ENCODE measurements at regions not wholly inside any gene's neighbourhood (a gene's known extent, or its start where the extent isn't known, plus 50 kb on each side); places are given as distances from the start of the nearest gene placed in this dataset.

DNA sequence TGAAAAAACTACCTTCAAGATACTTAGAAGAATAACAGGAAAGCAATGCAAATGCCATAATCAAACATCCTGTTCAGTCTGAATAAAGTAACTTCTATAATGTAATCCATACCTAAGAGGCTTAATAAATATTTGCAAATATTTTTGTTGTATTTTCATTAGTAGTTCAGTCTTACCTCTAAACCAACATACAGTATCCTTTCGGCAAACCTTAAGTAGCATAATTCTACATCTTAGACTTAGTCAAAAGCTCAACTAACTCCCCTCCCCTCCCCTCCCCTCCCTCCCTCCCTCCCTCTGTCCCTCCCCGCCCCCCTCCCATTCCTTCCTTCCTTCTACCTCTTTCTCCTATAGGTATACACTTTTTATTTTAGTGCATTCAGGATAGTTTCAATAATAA is 1373.2 kb downstream of the SUCLG1 start:
- TF ChIP-seq, protein P1, sequence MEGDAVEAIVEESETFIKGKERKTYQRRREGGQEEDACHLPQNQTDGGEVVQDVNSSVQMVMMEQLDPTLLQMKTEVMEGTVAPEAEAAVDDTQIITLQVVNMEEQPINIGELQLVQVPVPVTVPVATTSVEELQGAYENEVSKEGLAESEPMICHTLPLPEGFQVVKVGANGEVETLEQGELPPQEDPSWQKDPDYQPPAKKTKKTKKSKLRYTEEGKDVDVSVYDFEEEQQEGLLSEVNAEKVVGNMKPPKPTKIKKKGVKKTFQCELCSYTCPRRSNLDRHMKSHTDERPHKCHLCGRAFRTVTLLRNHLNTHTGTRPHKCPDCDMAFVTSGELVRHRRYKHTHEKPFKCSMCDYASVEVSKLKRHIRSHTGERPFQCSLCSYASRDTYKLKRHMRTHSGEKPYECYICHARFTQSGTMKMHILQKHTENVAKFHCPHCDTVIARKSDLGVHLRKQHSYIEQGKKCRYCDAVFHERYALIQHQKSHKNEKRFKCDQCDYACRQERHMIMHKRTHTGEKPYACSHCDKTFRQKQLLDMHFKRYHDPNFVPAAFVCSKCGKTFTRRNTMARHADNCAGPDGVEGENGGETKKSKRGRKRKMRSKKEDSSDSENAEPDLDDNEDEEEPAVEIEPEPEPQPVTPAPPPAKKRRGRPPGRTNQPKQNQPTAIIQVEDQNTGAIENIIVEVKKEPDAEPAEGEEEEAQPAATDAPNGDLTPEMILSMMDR (IDR thresholded peaks at IDR 0.05), result no peak
- TF ChIP-seq POLR2A (IDR thresholded peaks at IDR 0.05), result no peak

Data from heart left ventricle (tissue), 13 donors.